LNCAP (cell line): ENCODE measurements at regions not wholly inside any gene's neighbourhood (a gene's known extent, or its start where the extent isn't known, plus 50 kb on each side); places are given as distances from the start of the nearest gene placed in this dataset.

ENCODE experiments used
- TF ChIP-seq, protein P1 (sequence below): fragments of 450-650 bp; IDR thresholded peaks from 2 replicates; pipeline ENCODE4 v1.5.1; 2017; ENCODE audit warnings: mild to moderate bottlenecking

DNA sequence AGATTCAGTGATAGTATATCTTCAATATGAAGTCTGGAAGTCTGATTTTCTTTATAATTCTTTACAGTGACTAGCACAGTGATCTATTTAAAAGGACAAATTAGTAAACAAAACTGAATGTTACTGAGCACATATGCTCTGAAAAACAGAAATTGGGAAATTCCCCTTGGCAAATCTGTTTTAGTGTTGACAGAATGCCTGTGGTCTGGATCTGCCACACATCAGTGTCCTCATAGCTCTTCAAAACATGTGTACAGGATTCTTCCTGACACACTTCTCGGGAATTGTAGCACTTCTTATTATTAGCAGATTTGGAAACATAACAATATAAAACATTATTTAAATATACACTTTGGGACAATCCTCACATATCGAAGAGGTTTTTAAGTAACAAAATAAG, 354.3 kb downstream of the COL12A1 start:
- TF ChIP-seq, protein P1, sequence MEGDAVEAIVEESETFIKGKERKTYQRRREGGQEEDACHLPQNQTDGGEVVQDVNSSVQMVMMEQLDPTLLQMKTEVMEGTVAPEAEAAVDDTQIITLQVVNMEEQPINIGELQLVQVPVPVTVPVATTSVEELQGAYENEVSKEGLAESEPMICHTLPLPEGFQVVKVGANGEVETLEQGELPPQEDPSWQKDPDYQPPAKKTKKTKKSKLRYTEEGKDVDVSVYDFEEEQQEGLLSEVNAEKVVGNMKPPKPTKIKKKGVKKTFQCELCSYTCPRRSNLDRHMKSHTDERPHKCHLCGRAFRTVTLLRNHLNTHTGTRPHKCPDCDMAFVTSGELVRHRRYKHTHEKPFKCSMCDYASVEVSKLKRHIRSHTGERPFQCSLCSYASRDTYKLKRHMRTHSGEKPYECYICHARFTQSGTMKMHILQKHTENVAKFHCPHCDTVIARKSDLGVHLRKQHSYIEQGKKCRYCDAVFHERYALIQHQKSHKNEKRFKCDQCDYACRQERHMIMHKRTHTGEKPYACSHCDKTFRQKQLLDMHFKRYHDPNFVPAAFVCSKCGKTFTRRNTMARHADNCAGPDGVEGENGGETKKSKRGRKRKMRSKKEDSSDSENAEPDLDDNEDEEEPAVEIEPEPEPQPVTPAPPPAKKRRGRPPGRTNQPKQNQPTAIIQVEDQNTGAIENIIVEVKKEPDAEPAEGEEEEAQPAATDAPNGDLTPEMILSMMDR: no peak

DNA sequence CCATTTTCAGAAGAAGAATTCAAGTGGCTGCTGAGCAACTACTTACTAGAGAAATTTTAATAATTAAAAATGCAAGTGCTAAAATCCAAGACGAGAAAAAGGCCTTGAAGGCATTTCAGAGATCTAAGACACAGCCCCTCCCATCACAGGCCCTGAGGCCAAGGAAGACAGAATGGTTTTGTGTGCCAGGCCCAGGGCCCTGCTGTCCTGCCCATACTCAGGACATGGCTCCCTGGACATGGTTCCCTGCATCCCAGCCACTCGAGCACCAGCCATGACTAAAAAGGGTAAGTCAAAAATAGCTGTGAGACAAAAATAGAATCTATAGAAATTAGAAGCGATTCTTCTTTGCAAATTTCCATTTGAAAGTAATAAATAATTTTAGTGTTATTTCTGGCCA, 364.9 kb downstream of the COL12A1 start:
- TF ChIP-seq, protein P1: no peak

DNA sequence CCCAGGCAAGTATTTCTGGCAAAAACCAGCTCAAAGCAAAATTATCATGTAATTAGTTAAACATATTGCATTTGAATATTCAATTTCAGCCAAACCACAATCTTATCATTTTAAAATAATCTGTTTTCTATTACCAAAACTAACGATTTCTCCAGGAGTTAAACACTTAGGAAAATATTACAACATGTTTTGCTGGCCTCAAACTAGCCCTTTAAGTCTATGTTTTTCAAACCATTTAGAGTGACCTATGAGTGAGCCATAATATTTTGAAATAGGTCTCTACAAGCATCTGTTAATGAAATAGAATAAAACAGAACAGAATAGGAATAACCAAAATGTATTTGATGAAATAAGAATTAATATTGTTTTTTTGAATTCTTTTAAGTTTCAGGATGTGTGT, 370.9 kb downstream of the COL12A1 start:
- TF ChIP-seq, protein P1: no peak

DNA sequence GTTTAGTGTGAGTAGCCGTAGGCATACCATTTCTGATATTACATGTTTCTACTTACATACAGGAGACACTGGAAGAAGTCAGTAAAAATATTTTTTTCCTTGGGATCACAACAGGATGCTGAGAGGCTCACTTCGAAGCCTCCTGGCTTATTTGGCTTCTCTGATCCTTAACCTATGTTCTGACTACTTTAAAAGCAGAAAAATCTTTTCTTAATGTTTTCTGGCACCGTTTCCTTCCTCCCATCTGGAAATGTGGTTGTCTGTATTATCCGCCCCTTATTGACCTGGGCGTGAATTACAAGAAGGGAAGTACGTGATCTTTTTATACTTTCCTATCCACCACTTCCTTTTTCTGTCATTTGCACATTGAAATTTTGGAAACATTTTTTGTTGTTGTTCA, 379.6 kb downstream of the COL12A1 start:
- TF ChIP-seq, protein P1: no peak

DNA sequence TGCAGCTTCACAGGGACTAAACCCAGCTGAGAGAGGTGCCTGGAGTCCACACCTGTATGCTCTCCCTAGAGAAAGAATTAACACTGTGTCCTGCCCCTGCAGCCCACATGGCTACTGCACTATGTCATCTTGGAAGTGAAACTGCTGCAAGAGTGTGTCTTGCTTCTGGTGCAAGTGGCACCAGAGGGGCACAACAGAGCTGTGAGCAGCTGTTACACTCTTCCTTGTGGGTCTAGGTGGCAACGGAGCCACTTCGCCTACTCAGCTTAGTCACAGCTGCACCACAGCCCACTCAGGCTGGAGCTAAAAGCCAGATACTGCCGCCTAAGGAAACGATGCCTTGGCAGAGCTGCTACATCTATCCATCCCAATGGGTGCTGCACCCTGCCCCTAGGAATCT, 391.4 kb downstream of the COL12A1 start:
- TF ChIP-seq, protein P1: no peak

DNA sequence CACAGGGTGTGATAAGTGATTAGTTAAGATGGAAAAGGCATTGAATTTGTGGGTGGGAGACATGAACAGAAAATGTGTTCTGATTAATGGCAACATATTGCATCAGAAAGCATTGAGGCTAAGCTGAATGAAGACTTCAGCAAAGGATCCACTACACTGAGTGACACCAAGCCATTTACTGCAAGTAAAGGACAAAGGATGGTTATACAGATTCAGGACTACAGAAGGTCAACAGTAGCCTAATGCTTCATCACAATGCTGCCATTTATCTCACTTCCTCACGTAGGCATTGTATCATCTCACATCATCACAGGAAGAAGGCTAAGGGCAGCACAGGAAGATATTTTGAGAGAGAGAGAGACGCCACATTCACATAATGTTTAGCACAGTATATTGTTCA, 398.2 kb downstream of the COL12A1 start:
- TF ChIP-seq, protein P1: no peak

DNA sequence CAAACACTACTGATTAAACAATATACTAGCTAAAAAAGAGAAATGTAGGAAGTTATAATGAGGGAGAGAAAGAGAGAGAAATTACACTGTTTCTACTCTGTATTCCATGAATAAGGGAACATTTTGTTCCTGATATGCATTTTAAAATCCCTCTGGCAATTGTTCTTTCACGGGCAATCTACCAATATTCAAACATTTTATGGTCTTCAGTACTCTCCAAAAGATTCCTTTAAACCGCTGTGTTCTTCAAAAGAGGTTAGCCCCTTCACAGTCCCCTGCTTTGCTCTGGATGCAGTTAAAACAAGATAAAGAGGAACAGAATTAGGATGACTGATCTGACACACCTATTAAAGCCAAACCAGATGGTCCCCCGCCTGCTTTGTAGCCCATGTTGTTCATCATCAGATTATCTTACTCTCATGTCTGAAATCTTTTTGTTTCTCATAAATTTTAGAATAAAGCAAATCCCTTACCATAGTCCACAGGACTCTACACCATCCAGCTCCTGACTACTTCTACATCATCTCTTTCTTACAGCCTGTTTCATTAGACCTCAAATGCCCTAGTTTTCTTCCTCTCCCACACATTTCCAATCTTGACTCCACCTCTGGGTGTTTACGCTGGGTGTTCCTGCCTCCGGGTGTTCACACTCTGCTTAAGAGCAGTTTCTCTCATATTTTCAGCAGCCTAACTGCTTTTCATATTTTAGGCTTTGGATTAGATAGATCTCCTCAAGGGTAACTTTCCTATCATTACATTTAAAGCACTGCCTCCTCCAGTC, 399.7 kb downstream of the COL12A1 start:
- TF ChIP-seq, protein P1: no peak

DNA sequence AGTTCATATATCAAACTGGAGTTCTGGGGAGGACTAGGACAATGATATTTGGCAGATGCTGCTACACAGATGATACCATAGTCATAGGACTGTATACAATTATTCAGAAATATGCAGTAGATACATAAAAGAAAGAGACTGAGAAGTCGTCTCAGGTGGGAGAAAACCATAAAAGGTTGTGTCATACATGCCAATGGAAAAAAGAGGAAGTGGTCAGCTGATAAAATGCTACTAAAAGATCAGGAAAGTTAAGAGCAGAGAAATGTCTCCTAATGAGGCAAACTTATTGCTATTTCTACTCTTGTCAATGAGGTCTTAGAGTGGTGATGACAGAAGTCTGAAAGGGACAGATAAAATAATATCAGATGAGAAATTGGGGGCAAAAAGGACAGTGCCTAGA, 407.6 kb downstream of the COL12A1 start:
- TF ChIP-seq, protein P1: no peak
